Nephron progenitor cell (in vitro differentiated cells): ENCODE measurements at regions not wholly inside any gene's neighbourhood (a gene's known extent, or its start where the extent isn't known, plus 50 kb on each side); places are given as distances from the start of the nearest gene placed in this dataset.

Source experiments
- DNase-seq: peaks from one replicate; pipeline ENCODE4 v3.0.0; 2021
- H3K27ac Mint-ChIP-seq: 2 replicates; pipeline ENCODE4 v1.8.0; 2021; ENCODE audit warnings: mild to moderate bottlenecking, moderate library complexity, mixed read lengths
- H3K27me3 Mint-ChIP-seq: 2 replicates; pipeline ENCODE4 v1.8.0; 2021; ENCODE audit warnings: mild to moderate bottlenecking, low read depth, mixed read lengths; ENCODE audit not compliant: poor library complexity
- H3K36me3 Mint-ChIP-seq: 2 replicates; pipeline ENCODE4 v1.8.0; 2021; ENCODE audit warnings: low read depth, mixed read lengths
- H3K4me1 Mint-ChIP-seq: 2 replicates; pipeline ENCODE4 v1.8.0; 2021; ENCODE audit warnings: mixed read lengths
- H3K4me3 Mint-ChIP-seq: 2 replicates; pipeline ENCODE4 v1.8.0; 2021; ENCODE audit warnings: mild to moderate bottlenecking, moderate library complexity, mixed read lengths
- H3K9me3 Mint-ChIP-seq: 2 replicates; pipeline ENCODE4 v1.8.0; 2021; ENCODE audit warnings: mild to moderate bottlenecking, moderate library complexity, mixed read lengths
- CTCF ChIP-seq: fragments of 200-600 bp; sonication (generic); IDR thresholded peaks from 2 replicates; pipeline ENCODE4 v1.5.0; 2021; ENCODE audit warnings: antibody characterized with exemption

- DNase-seq: no peak
- H3K36me3 Mint-ChIP-seq: no peaks in the 10 kb centered on the region
- peaks cover 15% of the 10 kb centered on the region for H3K27me3 Mint-ChIP-seq
- no peak for TF ChIP-seq CTCF
- H3K4me1 Mint-ChIP-seq: peaks cover 6% of the 10 kb centered on the region
- peaks cover 14% of the 10 kb centered on the region for H3K9me3 Mint-ChIP-seq
- H3K27ac Mint-ChIP-seq: no peak overlapping the region
- no peak overlapping the region for H3K4me3 Mint-ChIP-seq
Measured at GRCh38 chr12:125332900-125333299, 267.7 kb downstream of the AACS start.

- H3K4me1 Mint-ChIP-seq: no peaks in the 10 kb centered on the region
- DNase-seq: no peak
- H3K27me3 Mint-ChIP-seq: peaks cover 6% of the 10 kb centered on the region
- peaks cover 5% of the 10 kb centered on the region for H3K9me3 Mint-ChIP-seq
- no peak for TF ChIP-seq CTCF
- no peaks in the 10 kb centered on the region for H3K36me3 Mint-ChIP-seq
- no peak overlapping the region for H3K27ac Mint-ChIP-seq
- H3K4me3 Mint-ChIP-seq: no peak overlapping the region
Measured at GRCh38 chr12:125336246-125336645, 271.0 kb downstream of the AACS start.

- no peak overlapping the region for H3K4me3 Mint-ChIP-seq
- no peak overlapping the region for H3K27ac Mint-ChIP-seq
- DNase-seq: no peak
- peaks cover 3% of the 10 kb centered on the region for H3K27me3 Mint-ChIP-seq
- no peak for TF ChIP-seq CTCF
- H3K9me3 Mint-ChIP-seq: no peaks in the 10 kb centered on the region
- H3K36me3 Mint-ChIP-seq: no peaks in the 10 kb centered on the region
- no peaks in the 10 kb centered on the region for H3K4me1 Mint-ChIP-seq
Measured at GRCh38 chr12:125340791-125341190, 275.6 kb downstream of the AACS start.

DNA sequence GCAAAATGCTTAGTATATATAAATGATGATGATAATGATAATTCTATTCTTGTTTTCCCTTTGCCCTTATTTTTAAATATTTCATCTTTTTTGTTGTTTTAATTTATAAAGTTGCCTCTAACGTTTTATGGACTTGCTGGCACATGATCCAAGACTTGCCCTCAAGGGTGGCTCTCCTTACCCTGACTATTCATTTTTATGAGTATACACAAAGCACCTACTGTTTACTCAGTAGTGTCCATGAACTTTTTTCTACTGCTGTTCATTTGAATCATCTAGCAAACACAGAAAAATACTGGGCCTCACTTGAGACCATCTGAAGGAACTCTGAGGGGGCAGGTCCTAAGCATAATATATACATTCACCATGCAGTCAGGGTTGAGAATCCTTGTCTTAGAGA, 276.2 kb downstream of the AACS start:
- no peak for DNase-seq
- H3K36me3 Mint-ChIP-seq: no peaks in the 10 kb centered on the region
- H3K4me3 Mint-ChIP-seq: no peak overlapping the region

GRCh38 chr12:125343649-125344048, 278.4 kb downstream of the AACS start:
- Mint-ChIP-seq H3K36me3 (no peaks in the 10 kb centered on the region), H3K27ac (no peak overlapping the region), H3K4me1 (no peaks in the 10 kb centered on the region), H3K4me3 (no peak overlapping the region), H3K9me3 (no peaks in the 10 kb centered on the region), H3K27me3 (peaks cover 6% of the 10 kb centered on the region)
- DNase-seq: no peak
- TF ChIP-seq CTCF: no peak

More for the DNA sequence above, 276.2 kb downstream of the AACS start:
- no peak overlapping the region for H3K27ac Mint-ChIP-seq
- TF ChIP-seq CTCF: no peak
- peaks cover 2% of the 10 kb centered on the region for H3K27me3 Mint-ChIP-seq
- no peaks in the 10 kb centered on the region for H3K4me1 Mint-ChIP-seq
- no peaks in the 10 kb centered on the region for H3K9me3 Mint-ChIP-seq

GRCh38 chr12:125346362-125346761, 281.1 kb downstream of the AACS start:
- H3K27ac Mint-ChIP-seq: no peak overlapping the region
- H3K9me3 Mint-ChIP-seq: no peaks in the 10 kb centered on the region
- no peak overlapping the region for H3K4me3 Mint-ChIP-seq
- no peak for TF ChIP-seq CTCF
- H3K4me1 Mint-ChIP-seq: no peaks in the 10 kb centered on the region
- H3K36me3 Mint-ChIP-seq: no peaks in the 10 kb centered on the region
- peaks cover 6% of the 10 kb centered on the region for H3K27me3 Mint-ChIP-seq
- DNase-seq: no peak
